ENCODE measurements at regions not wholly inside any gene's neighbourhood (a gene's known extent, or its start where the extent isn't known, plus 50 kb on each side); places are given as distances from the start of the nearest gene placed in this dataset.
A peak's percentile ranks its signal among the peaks of the same experiment; 100 is the strongest.

DNA sequence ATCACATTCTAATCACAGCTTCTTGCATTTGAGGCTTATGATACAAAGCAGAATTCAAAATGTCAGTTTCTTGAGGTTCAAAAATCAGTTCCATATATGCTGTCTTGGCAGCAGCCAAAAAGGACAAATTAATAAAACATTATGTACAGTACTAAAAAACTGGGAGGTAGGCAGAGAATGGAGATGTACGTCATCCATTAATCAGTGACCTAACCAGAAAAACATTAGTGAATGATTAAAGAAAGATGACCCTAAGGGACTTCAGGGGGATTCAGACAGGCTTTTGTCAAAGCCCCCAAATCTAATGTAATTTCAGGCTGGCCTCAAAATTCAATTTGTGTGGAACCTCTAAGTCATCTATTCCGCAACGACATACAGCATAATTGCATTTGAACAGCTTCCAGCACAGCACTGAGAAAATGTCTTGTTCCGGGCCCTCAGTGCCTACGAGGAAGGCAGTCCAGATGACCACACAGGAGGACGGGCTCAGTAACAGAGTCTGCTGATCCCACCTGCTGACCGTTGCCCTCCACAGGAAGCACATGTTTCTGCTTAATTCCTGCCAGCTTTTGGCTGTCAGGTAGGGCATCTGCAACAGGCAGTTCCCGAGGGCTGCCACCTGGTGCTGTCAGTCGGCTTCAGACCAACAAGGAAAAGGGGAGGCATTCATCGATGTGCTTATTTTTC lies 83.8 kb upstream of the HHIP start:
- H4K20me1 ChIP-seq (ENCODE audit: control insufficient read depth, insufficient read depth, insufficient read length): no peaks in the 10 kb centered on the region
- H2AK5ac ChIP-seq (ENCODE audit: insufficient read length, low read length): no peak overlapping the region
- no CpG with 5 or more reads among the region's 10 CpGs for WGBS (ENCODE audit: extremely low coverage, insufficient read length, low lambda C conversion rate)
- H3K4ac ChIP-seq (ENCODE audit: low read depth, low read length): no peak overlapping the region
- no peak overlapping the region for H2BK120ac ChIP-seq (ENCODE audit: low read depth, low read length, poor library complexity, severe bottlenecking)
- no peak overlapping the region for H4K91ac ChIP-seq (ENCODE audit: insufficient read length, low read depth, low read length)
- Mint-ChIP-seq H3K27me3 (ENCODE audit: low read depth) (no peaks in the 10 kb centered on the region), H3K9me3 (no peaks in the 10 kb centered on the region), H3K36me3 (ENCODE audit: insufficient read depth in 1 of 3, low read depth in 3 of 3) (no peaks in the 10 kb centered on the region), H3K4me1 (peaks cover 3 to 4% of the 10 kb centered on the region in 2 experiments; a peak in 3 of 4 replicates), H3K4me3 (no peak overlapping the region), H3K27ac (peak overlapping the region in 1 of 3 experiments; percentile 49; a peak in 1 of 7 replicates)
- TF ChIP-seq, protein P1, sequence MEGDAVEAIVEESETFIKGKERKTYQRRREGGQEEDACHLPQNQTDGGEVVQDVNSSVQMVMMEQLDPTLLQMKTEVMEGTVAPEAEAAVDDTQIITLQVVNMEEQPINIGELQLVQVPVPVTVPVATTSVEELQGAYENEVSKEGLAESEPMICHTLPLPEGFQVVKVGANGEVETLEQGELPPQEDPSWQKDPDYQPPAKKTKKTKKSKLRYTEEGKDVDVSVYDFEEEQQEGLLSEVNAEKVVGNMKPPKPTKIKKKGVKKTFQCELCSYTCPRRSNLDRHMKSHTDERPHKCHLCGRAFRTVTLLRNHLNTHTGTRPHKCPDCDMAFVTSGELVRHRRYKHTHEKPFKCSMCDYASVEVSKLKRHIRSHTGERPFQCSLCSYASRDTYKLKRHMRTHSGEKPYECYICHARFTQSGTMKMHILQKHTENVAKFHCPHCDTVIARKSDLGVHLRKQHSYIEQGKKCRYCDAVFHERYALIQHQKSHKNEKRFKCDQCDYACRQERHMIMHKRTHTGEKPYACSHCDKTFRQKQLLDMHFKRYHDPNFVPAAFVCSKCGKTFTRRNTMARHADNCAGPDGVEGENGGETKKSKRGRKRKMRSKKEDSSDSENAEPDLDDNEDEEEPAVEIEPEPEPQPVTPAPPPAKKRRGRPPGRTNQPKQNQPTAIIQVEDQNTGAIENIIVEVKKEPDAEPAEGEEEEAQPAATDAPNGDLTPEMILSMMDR (conservative IDR thresholded peaks at IDR 0.05): peak; percentile 24; the same call in 1 of the 3 replicates
- no peak overlapping the region for H2BK5ac ChIP-seq (ENCODE audit: insufficient read length, low read length)
- no peak overlapping the region for H2BK20ac ChIP-seq (ENCODE audit: low read depth, low read length, poor library complexity, severe bottlenecking)
- H3K23me2 ChIP-seq (ENCODE audit: insufficient read length, low read depth, low read length, poor library complexity, severe bottlenecking): no peaks in the 10 kb centered on the region
- H3T11ph ChIP-seq (ENCODE audit: low read length): no peak overlapping the region
- H3K56ac ChIP-seq (ENCODE audit: insufficient read length, low read depth, low read length): no peak overlapping the region
- H2AFZ ChIP-seq (ENCODE audit: low read length): no peak overlapping the region
- H3K27me3 ChIP-seq (ENCODE audit: insufficient read depth, low read length): no peaks in the 10 kb centered on the region
- no peak overlapping the region for H3K27ac ChIP-seq (ENCODE audit: insufficient read length, low read depth, low read length)
- H2BK12ac ChIP-seq (ENCODE audit: insufficient read length, low read depth, low read length): no peak overlapping the region
- H3K79me1 ChIP-seq (ENCODE audit: insufficient read depth, low read depth, low read length, poor library complexity, severe bottlenecking): no peaks in the 10 kb centered on the region
- H3K9ac ChIP-seq (ENCODE audit: extremely low read depth, insufficient read length, low read length): no peak overlapping the region
- no peak overlapping the region for H3K4me2 ChIP-seq (ENCODE audit: insufficient read depth, insufficient read length, low read length)
- no peak overlapping the region for H3K23ac ChIP-seq (ENCODE audit: insufficient read length, low read depth, low read length)
- H3K4me1 ChIP-seq (ENCODE audit: insufficient read depth, low read length): no peaks in the 10 kb centered on the region
- no peak overlapping the region for H4K8ac ChIP-seq (replicated peaks; ENCODE audit: insufficient read length, low read depth, low read length)
- H3K18ac ChIP-seq (ENCODE audit: insufficient read length, low read depth, low read length): no peak overlapping the region
- no peaks in the 10 kb centered on the region for H3K9me3 ChIP-seq (ENCODE audit: control insufficient read depth, low read depth, low read length)
- H3K79me2 ChIP-seq (ENCODE audit: insufficient read depth, low read length): no peaks in the 10 kb centered on the region
- DNase-seq: peak; percentile 63
- no peak overlapping the region for H4K5ac ChIP-seq (ENCODE audit: insufficient read length, low read depth, low read length)
- no peak overlapping the region for H2BK15ac ChIP-seq (ENCODE audit: low read depth, low read length)
- H3K14ac ChIP-seq (ENCODE audit: insufficient read depth, low read length): no peak overlapping the region
